ENCODE measurements at regions not wholly inside any gene's neighbourhood (a gene's known extent, or its start where the extent isn't known, plus 50 kb on each side); places are given as distances from the start of the nearest gene placed in this dataset.
"Not testable (repeated sequence)": the region's sequence is repeated elsewhere in the genome, so short reads cannot be mapped to it uniquely, and the experiment has no call there.

DNA sequence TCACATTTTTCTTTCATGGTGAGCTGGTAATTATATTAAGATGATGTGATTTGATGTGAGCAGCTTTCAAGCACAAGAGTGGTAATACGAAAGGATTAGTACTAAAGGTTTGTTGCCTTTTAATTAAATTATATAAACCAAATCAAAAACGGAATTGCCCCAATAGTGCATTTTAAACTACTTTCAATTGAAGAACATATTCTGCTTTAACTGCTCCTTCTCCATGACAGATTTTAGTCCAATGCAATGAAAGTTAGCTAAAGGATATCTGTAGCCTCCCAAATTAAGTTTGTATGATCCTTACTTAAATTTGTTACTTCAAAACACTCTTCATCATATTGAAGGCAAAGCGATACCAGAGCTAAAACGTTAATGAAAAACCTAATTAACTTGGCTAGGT, 447.1 kb upstream of the AMOT start:
- no peaks in the 10 kb centered on the region for H3K36me3 ChIP-seq (ENCODE audit: control insufficient read depth, insufficient read depth, low read length)
- H3K27me3 ChIP-seq (ENCODE audit: control insufficient read depth, insufficient read depth, low read length): no peaks in the 10 kb centered on the region
- no peak overlapping the region for H3K9ac ChIP-seq (ENCODE audit: low read depth, low read length)
- no peaks in the 10 kb centered on the region for H3K4me1 ChIP-seq (ENCODE audit: control insufficient read depth, insufficient read depth, low read length)
- H3K9me3 ChIP-seq (ENCODE audit: control insufficient read depth, insufficient read depth, low read length): no peaks in the 10 kb centered on the region
- H3K4me3 ChIP-seq (ENCODE audit: low read depth, low read length): no peak overlapping the region

DNA sequence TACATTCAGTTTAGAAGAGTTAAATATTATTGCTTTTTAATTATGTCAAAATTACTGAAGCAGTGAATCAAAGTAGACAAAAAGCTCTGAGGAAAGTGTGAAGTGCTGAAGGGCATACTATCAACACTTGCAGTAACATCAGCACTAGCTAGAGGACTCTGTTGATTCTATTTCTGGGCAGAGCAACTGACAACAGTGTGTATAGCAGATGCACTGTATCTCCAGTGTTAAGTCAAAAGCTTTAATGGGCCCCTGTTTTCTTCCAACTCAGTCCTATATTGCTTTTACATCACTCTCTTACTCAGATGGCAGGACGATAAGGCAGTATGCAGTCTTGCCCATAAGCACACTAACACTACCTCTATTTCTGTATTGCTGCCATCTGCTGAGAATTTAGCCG, 435.2 kb upstream of the AMOT start:
- Histone ChIP-seq H3K4me3 (ENCODE audit: low read depth, low read length) (no peak overlapping the region), H3K9me3 (ENCODE audit: control insufficient read depth, insufficient read depth, low read length) (no peaks in the 10 kb centered on the region), H3K27me3 (ENCODE audit: control insufficient read depth, insufficient read depth, low read length) (no peaks in the 10 kb centered on the region), H3K4me1 (ENCODE audit: control insufficient read depth, insufficient read depth, low read length) (no peaks in the 10 kb centered on the region), H3K9ac (ENCODE audit: low read depth, low read length) (no peak overlapping the region), H3K36me3 (ENCODE audit: control insufficient read depth, insufficient read depth, low read length) (no peaks in the 10 kb centered on the region)

DNA sequence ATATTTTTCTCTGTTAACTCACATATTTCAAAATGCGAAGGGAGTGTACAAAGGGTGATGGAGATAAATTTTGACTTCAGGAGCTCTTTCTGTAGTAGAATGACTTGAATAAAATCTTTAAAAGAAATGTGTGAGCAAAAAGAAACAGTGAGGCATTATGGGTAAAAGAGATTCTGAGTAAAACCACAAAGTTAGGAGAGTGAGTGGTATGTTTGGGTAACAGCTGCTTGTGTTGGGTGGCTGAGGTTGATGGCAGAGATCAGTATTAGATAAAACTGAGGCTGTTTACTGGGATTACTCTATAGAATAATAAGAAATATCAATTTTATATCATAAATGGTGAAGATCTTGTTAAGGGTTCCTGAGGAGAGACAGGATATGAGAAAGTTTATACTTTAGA, 434.2 kb upstream of the AMOT start:
- Histone ChIP-seq H3K36me3 (ENCODE audit: control insufficient read depth, insufficient read depth, low read length) (no peaks in the 10 kb centered on the region), H3K4me1 (ENCODE audit: control insufficient read depth, insufficient read depth, low read length) (no peaks in the 10 kb centered on the region), H3K4me3 (ENCODE audit: low read depth, low read length) (no peak overlapping the region), H3K9me3 (ENCODE audit: control insufficient read depth, insufficient read depth, low read length) (no peaks in the 10 kb centered on the region), H3K9ac (ENCODE audit: low read depth, low read length) (no peak overlapping the region), H3K27me3 (ENCODE audit: control insufficient read depth, insufficient read depth, low read length) (no peaks in the 10 kb centered on the region)

GRCh38 chrX:113274345-113274744, 433.7 kb upstream of the AMOT start:
- Histone ChIP-seq H3K4me1 (ENCODE audit: control insufficient read depth, insufficient read depth, low read length) (no peaks in the 10 kb centered on the region), H3K9ac (ENCODE audit: low read depth, low read length) (no peak overlapping the region)

GRCh38 chrX:113269203-113269602, 428.6 kb upstream of the AMOT start:
- no peaks in the 10 kb centered on the region for H3K4me1 ChIP-seq (ENCODE audit: control insufficient read depth, insufficient read depth, low read length)
- H3K36me3 ChIP-seq (ENCODE audit: control insufficient read depth, insufficient read depth, low read length): no peaks in the 10 kb centered on the region
- H3K9me3 ChIP-seq (ENCODE audit: control insufficient read depth, insufficient read depth, low read length): no peaks in the 10 kb centered on the region
- no peak overlapping the region for H3K4me3 ChIP-seq (ENCODE audit: low read depth, low read length)
- no peaks in the 10 kb centered on the region for H3K27me3 ChIP-seq (ENCODE audit: control insufficient read depth, insufficient read depth, low read length)
- H3K9ac ChIP-seq (ENCODE audit: low read depth, low read length): no peak overlapping the region

More at GRCh38 chrX:113274345-113274744, 433.7 kb upstream of the AMOT start:
- H3K4me3 ChIP-seq (ENCODE audit: low read depth, low read length): no peak overlapping the region
- no peaks in the 10 kb centered on the region for H3K9me3 ChIP-seq (ENCODE audit: control insufficient read depth, insufficient read depth, low read length)
- H3K36me3 ChIP-seq (ENCODE audit: control insufficient read depth, insufficient read depth, low read length): no peaks in the 10 kb centered on the region
- no peaks in the 10 kb centered on the region for H3K27me3 ChIP-seq (ENCODE audit: control insufficient read depth, insufficient read depth, low read length)

GRCh38 chrX:113260474-113260873, 419.8 kb upstream of the AMOT start:
- no peaks in the 10 kb centered on the region for H3K4me1 ChIP-seq (ENCODE audit: control insufficient read depth, insufficient read depth, low read length)
- H3K9me3 ChIP-seq (ENCODE audit: control insufficient read depth, insufficient read depth, low read length): peaks cover 2% of the 10 kb centered on the region
- no peaks in the 10 kb centered on the region for H3K27me3 ChIP-seq (ENCODE audit: control insufficient read depth, insufficient read depth, low read length)
- H3K9ac ChIP-seq (ENCODE audit: low read depth, low read length): no peak overlapping the region
- no peaks in the 10 kb centered on the region for H3K36me3 ChIP-seq (ENCODE audit: control insufficient read depth, insufficient read depth, low read length)
- H3K4me3 ChIP-seq (ENCODE audit: low read depth, low read length): no peak overlapping the region

- no peak overlapping the region for H3K9ac ChIP-seq (ENCODE audit: low read depth, low read length)
- H3K4me1 ChIP-seq (ENCODE audit: control insufficient read depth, insufficient read depth, low read length): no peaks in the 10 kb centered on the region
- no peaks in the 10 kb centered on the region for H3K9me3 ChIP-seq (ENCODE audit: control insufficient read depth, insufficient read depth, low read length)
- no peaks in the 10 kb centered on the region for H3K36me3 ChIP-seq (ENCODE audit: control insufficient read depth, insufficient read depth, low read length)
- H3K27me3 ChIP-seq (ENCODE audit: control insufficient read depth, insufficient read depth, low read length): no peaks in the 10 kb centered on the region
- H3K4me3 ChIP-seq (ENCODE audit: low read depth, low read length): no peak overlapping the region
Observed at GRCh38 chrX:113222305-113222704, 381.7 kb upstream of the AMOT start.

DNA sequence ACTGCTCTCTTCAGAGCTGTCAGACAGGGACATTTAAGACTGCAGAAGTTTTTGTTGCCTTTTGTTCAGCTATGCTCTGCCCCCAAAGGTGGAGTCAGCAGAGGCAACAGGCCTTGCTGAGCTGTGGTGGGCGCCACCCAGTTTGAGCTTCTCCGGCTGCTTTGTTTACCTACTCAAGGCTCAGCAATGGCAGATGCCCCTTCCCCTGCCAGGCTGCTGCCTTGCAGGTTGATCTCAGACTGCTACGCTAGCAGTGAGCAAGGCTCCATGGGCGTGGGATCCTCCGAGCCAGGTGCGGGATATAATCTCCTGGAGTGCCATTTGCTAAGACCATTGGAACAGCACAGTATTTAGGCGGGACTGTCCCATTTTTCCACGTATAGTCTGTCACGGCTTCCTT, 371.4 kb upstream of the AMOT start:
- H3K4me1 ChIP-seq (ENCODE audit: control insufficient read depth, insufficient read depth, low read length): no peaks in the 10 kb centered on the region
- no peak overlapping the region for H3K9ac ChIP-seq (ENCODE audit: low read depth, low read length)
- H3K36me3 ChIP-seq (ENCODE audit: control insufficient read depth, insufficient read depth, low read length): peaks cover 2% of the 10 kb centered on the region
- H3K9me3 ChIP-seq (ENCODE audit: control insufficient read depth, insufficient read depth, low read length): peaks cover 8% of the 10 kb centered on the region
- H3K4me3 ChIP-seq (ENCODE audit: low read depth, low read length): no peak overlapping the region
- no peaks in the 10 kb centered on the region for H3K27me3 ChIP-seq (ENCODE audit: control insufficient read depth, insufficient read depth, low read length)

DNA sequence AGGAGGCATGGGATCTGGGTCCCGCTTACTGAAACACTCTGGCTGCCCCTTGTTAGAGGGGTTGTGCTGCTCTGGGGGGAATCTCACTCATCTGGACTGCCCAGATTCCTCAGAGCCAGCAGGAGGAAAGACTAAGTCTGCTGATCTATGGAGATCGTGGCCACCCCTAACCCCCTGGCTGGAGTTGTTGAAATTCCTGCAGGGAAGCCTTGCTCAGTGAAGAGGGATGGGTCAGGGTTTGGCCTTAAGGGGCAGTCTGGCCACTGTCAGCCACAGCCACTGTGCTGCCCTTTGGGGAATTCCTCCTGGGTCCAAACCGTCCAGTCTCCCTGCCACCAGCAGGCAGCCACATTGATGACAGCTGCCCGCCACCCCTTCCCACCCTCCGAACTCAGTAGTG, 362.0 kb upstream of the AMOT start:
- H3K27me3 ChIP-seq (ENCODE audit: control insufficient read depth, insufficient read depth, low read length): no peaks in the 10 kb centered on the region
- H3K4me1 ChIP-seq (ENCODE audit: control insufficient read depth, insufficient read depth, low read length): no peaks in the 10 kb centered on the region
- no peaks in the 10 kb centered on the region for H3K36me3 ChIP-seq (ENCODE audit: control insufficient read depth, insufficient read depth, low read length)

DNA sequence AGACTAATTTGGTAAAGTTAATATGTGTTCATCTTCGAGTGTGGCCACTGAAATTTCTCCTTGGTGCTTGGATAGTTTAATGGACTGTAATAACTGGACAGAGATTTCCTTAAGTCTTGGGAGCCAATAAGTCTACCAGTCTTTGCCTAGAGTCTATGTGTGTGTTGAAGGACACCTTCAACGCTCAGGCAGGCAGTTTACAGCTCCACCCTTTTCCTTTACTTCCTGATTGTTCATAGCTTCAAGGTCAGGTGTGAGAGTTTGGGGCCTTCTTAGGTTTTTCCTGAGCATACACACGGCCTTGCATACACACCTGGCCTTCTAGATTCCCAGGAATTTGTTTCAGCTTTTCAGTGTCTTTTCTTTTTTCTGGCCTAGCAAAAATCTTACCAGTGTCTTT, 355.3 kb upstream of the AMOT start:
- Histone ChIP-seq H3K27me3 (ENCODE audit: control insufficient read depth, insufficient read depth, low read length) (no peaks in the 10 kb centered on the region), H3K36me3 (ENCODE audit: control insufficient read depth, insufficient read depth, low read length) (no peaks in the 10 kb centered on the region), H3K4me1 (ENCODE audit: control insufficient read depth, insufficient read depth, low read length) (no peaks in the 10 kb centered on the region), H3K9me3 (ENCODE audit: control insufficient read depth, insufficient read depth, low read length) (peaks cover 4% of the 10 kb centered on the region), H3K4me3 (ENCODE audit: low read depth, low read length) (no peak overlapping the region), H3K9ac (ENCODE audit: low read depth, low read length) (no peak overlapping the region)

More for the DNA sequence above, 362.0 kb upstream of the AMOT start:
- H3K9me3 ChIP-seq (ENCODE audit: control insufficient read depth, insufficient read depth, low read length): no peaks in the 10 kb centered on the region
- H3K9ac ChIP-seq (ENCODE audit: low read depth, low read length): no peak overlapping the region
- H3K4me3 ChIP-seq (ENCODE audit: low read depth, low read length): no peak overlapping the region

DNA sequence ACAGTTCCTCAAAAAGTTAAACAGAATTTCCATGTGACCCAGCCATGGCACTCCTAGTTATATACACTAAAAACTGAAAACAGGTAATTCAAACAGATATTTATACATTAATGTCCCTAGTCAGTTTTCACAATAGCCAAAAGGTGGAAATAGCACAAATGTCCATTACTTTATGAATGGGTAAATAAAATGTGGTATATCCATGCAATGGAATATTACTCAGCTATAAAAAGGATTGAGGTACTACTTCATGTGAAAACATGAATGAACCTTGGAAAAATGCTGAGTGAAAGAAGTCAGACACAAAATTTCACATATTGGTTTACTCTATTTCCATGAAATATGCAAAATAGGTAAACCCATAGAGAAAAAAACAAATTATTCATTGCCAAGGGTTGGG, 351.8 kb upstream of the AMOT start:
- Histone ChIP-seq H3K4me1 (ENCODE audit: control insufficient read depth, insufficient read depth, low read length) (no peaks in the 10 kb centered on the region), H3K27me3 (ENCODE audit: control insufficient read depth, insufficient read depth, low read length) (no peaks in the 10 kb centered on the region), H3K4me3 (ENCODE audit: low read depth, low read length) (no peak overlapping the region), H3K36me3 (ENCODE audit: control insufficient read depth, insufficient read depth, low read length) (no peaks in the 10 kb centered on the region), H3K9me3 (ENCODE audit: control insufficient read depth, insufficient read depth, low read length) (peaks cover 4% of the 10 kb centered on the region), H3K9ac (ENCODE audit: low read depth, low read length) (no peak overlapping the region)

GRCh38 chrX:113157496-113157895, 316.9 kb upstream of the AMOT start:
- Histone ChIP-seq H3K9me3 (ENCODE audit: control insufficient read depth, insufficient read depth, low read length) (no peaks in the 10 kb centered on the region), H3K27me3 (ENCODE audit: control insufficient read depth, insufficient read depth, low read length) (no peaks in the 10 kb centered on the region), H3K4me1 (ENCODE audit: control insufficient read depth, insufficient read depth, low read length) (no peaks in the 10 kb centered on the region), H3K4me3 (ENCODE audit: low read depth, low read length) (no peak overlapping the region), H3K36me3 (ENCODE audit: control insufficient read depth, insufficient read depth, low read length) (no peaks in the 10 kb centered on the region), H3K9ac (ENCODE audit: low read depth, low read length) (no peak overlapping the region)

GRCh38 chrX:113154315-113154714, 313.7 kb upstream of the AMOT start:
- H3K9me3 ChIP-seq (ENCODE audit: control insufficient read depth, insufficient read depth, low read length); H3K4me3 ChIP-seq (ENCODE audit: low read depth, low read length); H3K9ac ChIP-seq (ENCODE audit: low read depth, low read length); H3K36me3 ChIP-seq (ENCODE audit: control insufficient read depth, insufficient read depth, low read length); H3K27me3 ChIP-seq (ENCODE audit: control insufficient read depth, insufficient read depth, low read length); H3K4me1 ChIP-seq (ENCODE audit: control insufficient read depth, insufficient read depth, low read length): not testable (repeated sequence)

Data from iPS-15b (cell line).